ENCODE measurements at regions not wholly inside any gene's neighbourhood (a gene's known extent, or its start where the extent isn't known, plus 50 kb on each side); places are given as distances from the start of the nearest gene placed in this dataset.
"Not testable (repeated sequence)": the region's sequence is repeated elsewhere in the genome, so short reads cannot be mapped to it uniquely, and the experiment has no call there.

DNA sequence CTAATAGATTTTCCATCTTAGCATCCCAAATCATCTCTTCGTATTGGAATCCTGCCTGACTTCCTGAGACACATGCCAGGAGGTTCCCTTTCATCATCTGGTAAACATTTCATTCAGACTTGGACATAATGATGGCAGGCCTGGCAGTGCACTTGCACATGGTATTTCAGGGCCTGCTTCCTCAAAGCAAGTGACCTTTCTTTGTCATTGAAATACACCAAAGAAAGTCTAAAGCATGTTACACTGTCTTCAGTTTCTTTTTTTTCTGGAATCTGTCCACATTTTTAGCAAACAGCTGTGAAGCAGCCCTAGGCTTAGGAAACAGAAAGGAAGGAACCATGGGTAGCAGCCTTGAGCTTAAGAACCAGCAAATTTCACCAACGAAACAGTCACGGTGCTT lies 205.9 kb upstream of the VCX start:
- DNase-seq, result no peak

DNA sequence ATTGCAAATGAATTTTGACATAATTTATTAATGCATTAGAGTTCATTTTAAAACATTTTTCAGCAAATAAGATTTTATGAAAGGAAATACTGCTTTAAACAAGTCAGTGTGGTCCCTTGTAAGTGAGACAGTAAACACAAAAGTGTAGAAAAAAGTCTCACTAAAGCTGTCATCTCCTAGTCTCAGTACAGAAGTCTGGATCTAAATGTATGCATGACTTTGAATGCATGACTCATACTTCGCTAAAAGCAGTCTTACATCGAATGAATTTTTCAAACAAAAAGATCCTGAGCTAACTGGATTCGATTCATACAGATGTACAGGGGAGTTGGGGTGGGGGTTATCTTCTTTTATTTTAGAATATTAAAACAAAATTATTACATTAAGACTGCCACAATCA lies 207.4 kb upstream of the VCX start:
- DNase-seq, result no peak

DNA sequence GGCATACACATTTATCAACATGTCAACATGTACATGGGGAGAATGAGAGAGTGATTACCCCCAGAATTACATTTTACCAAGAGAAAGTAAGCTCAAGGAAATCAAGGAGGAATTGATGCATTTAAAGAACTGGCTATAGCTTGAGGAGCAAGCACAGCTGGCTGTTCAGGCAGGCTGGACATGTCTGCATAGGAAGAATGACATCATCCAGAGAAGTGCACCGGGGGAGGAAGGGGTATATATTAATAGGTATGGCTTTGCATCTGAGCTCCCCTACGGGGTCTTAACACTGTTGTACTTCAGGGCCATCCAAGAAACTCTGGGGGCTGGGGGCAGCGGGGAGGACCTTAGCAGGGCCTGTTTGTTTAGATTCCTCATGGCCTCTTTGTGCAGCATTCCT lies 222.4 kb upstream of the VCX start:
- no peak for DNase-seq

DNA sequence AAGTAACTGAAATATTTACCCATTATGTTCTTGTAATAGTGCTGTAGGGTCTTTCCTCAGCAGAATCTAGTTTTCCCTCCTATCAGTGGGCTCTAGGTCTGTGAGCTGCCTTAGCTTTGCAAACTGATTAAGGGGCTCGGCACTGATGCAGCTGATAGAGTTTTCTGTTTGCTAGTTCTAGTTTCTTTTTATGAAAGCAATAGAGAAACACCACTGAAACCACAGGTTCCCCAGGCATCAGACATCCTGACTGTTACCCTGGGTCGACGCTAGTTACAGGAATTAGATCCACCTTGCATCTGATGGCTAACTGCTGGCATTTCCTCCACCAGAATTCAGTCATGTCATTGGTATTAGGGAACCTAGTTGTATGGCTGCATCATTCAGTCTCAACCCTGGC lies 225.0 kb upstream of the VCX start:
- no peak for DNase-seq

DNA sequence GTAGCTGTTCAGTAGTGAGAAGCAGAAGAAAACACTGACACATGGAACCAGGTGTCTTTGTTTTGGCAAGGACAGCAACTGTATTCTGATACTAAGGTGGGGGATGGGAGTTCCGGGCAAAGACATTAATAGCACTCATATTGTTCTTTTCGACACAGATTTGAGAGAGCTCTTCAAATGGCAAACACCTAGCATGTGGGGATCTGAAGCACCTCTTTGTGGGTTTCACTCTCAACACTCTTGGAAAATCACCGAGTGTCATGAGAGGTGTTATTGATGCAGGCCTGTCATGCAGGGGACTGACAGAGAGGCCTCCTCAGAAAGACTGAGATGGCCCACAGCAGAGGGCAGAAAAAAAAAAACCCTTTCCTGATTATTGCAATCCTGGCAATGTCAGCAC lies 228.4 kb upstream of the VCX start:
- peak; percentile 96 for DNase-seq

DNA sequence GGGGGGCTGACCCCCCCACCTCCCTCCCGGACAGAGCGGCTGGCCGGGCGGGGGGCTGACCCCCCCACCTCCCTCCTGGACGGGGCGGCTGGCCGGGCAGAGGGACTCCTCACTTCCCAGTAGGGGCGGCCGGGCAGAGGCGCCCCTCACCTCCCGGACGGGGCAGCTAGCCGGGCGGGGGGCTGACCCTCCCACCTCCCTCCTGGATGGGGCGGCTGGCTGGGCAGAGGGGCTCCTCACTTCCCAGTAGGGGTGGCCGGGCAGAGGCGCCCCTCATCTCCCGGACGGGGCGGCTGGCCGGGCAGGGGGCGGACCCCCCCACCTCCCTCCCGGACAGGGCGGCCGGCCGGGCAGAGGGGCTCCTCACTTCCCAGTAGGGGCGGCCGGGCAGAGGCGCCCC lies 234.3 kb upstream of the VCX start:
- DNase-seq, result not testable (repeated sequence)

DNA sequence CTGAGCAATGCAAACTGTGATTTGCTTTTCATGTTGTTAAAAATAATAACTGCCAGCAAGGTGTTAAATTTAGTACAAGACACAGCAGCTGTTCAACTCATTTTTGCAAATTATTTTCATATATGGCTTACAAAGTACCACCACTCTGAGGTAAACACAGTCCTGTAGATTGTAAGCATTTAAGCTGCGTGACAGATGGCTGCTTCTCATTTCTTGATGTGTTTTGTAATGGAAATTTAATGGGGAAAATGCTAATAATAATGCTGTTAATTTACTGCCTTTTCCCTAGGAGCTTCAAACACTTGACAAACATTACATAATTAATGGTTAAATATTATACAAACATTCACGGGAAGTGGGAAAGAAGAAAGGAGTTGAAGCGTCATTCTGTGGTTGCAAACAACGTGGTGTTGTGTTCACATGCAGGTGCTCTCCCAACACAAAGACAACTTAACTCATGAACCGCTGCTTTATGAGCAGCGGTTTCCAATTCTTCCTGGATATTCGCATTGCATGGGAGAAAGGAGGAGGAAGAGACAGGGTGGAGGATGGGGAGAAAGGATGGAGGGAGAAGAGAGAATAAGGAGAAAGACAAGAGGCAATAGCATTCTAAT lies 236.8 kb upstream of the VCX start:
- DNase-seq, result peak; percentile 89

DNA sequence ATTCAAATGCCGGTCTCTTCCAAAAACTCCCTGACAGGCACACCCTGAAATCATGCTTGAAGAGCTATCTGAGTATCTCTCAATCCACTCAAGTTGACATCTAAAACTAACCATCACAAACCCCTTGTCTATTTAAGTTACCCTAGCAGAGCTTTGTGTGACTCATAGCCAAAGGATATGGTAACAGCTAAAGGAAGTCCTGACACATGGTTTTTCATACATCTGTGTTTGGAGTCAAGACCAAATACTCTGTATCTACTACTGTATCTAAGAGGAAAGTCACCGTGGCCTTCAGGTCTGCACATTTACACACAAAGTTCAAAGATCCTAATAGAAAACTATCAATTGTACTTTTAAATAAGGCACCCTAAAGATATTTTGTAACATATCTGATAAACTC lies 239.6 kb upstream of the VCX start:
- DNase-seq, result no peak

DNA sequence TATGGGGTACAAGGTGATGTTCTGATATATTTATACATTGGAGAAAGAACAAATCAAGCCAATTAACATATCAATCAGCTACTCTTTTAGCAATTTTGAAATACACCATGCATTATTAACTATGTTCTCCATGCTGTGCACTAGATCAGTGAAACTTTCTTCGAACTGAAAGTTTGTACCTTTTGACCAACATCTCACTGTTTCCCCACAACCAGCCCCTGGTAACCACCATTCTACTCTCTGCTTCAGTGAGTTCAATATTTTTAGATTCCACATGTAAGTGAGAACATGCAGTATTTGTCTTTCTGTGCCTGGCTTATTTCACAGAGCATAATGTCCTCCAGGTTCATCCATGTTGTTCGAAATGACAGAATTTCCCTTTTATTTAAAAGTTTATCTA lies 246.1 kb upstream of the VCX start:
- DNase-seq, result no peak

DNA sequence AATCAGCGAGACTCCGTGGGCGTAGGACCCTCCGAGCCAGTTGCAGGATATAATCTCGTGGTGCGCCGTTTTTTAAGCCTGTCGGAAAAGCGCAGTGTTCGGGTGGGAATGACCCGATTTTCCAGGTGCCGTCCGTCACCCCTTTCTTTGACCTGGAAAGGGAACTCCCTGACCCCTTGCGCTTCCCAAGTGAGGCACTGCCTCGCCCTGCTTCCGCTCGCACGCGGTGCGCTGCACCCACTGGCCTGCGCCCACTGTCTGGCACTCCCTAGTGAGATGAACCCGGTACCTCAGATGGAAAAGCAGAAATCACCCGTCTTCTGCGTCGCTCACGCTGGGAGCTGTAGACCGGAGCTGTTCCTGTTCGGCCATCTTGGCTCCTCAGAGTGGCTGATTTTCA lies 249.6 kb upstream of the VCX start:
- DNase-seq, result not testable (repeated sequence)

DNA sequence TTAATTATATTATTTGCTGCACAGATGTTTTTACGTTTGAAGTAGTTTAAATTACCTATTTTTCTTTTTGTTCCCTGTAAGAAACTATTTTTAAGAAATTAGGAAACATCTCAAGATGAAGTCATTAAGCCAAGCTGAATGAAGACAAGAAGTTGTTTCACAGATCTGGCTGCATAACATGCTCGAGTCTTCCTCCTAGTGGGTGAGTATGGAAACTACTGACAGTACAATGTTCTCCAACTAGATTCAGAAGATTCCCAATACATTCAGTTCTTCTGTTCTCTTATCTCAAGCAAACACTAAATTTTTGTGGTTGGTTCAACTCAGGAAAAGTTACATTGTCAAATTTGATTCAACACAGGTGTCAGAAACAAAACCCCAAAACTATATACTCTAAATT lies 256.8 kb upstream of the VCX start:
- no peak for DNase-seq

DNA sequence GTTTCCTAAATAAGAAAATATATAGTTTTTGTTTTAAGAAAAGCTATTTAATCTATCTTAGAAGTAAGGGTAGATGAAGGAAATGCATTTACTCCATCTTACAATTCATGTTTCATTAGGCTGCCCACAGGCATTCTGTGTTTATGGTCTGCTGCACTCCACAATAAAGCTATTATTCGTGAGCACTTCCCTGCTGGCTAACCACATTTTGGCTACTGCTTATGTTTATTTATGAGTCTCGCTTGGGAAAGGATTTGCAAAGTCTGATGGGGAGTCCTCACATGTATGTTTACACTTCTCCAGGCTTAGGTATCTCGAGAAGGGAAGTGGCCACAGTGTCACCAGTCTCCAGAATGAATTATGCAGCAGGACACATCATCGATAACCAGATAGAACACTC lies 260.8 kb upstream of the VCX start:
- peak; percentile 47 for DNase-seq

DNA sequence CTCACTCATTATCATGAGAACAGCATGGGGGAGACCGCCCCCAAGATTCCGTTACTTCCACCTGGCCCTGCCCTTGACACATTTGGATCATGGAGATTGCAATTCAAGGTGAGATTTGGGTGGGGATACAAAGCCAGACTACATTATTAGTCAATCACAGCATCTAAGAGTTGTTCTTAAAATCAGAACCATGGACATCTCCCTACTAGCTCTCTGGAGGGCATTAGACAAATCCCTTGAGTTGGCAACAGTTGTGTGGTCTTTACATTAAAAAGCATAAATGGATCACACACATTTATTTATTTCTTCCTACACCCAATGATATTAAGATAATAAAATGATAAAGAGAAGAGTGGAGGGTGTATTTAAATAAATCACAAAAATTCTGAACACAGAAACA lies 262.8 kb upstream of the VCX start:
- DNase-seq, result no peak

DNA sequence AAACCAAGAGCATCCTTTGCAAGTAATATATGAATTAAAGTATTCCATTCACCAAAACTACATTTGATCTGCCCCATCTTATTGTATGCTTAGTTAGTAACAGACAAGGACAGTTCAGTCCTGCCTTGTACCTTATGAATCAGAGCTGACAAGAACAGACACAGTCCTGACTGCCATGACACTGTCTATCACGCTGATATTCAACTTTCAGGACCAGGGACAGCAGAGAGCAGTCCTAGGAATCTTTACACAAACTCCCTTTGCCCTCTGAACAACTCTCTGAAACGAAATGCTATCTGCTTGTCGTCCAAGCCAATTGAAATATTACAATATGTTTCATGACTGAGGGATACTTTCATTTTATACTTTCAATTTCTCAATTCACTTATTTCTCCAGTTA lies 268.6 kb upstream of the VCX start:
- no peak for DNase-seq

DNA sequence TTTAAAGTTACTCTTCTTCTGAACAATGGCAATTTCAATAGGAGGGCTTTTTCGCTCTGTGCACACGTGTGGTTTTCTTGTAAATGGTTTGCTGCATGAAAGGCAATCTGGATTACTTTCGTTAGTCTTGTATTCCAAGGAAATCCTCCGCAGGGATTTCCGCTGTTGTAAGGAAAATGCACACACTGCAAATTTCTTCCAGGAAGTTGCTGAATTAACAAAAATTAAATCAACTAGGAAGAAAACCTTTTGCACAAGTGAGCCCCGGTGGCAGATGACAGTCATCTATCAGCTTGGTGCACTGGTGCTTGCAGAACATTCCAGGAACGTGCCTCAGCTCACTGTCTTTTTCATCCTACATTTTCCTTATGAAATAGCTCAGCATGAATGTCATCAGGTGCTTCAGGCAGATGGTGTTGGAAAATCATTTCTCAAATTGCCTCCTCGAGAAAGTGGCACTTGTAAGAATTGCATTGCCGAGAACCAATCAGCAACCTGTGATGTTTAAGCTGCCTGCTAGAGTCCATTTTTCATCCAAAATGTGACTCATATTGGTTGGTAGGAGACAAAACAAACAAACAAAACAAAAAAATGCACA lies 272.4 kb upstream of the VCX start:
- DNase-seq, result no peak

DNA sequence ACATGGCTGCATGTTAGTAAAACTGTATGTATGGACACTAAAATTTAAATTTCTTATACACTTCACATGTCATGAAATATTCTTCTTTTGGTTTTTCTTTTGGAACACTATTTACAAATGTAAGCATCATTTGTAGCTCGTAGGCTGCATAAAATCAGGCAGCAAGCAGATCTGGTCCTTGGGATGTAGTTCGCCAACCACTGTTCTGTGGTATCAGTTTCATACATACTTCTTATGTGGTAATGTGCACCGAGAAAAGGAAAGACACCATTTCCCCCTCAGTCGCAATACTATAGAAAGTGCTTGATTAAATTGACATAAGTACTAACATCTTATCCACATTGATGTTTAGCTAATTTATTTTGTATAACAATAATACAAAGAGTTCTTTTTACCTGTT lies 274.4 kb upstream of the VCX start:
- DNase-seq, result no peak

DNA sequence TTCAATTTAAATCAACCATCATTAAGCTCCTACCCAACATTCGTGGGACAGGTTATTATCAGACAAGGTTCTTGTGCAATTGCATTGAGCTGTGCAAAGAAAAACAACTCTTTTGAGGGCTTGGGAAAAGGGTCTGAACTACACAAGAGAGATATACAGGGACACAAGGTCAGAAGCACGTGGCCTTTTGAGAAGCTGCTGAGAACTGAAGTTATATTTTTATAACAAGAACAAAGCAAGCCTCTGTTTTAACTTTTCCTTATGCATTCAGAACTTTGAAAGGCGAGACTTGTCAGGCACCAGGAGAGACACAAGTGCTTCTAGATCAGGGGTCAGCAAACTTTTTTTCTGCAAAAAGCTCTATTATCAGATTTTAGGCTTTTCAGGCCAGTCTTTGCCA lies 274.8 kb upstream of the VCX start:
- no peak for DNase-seq

DNA sequence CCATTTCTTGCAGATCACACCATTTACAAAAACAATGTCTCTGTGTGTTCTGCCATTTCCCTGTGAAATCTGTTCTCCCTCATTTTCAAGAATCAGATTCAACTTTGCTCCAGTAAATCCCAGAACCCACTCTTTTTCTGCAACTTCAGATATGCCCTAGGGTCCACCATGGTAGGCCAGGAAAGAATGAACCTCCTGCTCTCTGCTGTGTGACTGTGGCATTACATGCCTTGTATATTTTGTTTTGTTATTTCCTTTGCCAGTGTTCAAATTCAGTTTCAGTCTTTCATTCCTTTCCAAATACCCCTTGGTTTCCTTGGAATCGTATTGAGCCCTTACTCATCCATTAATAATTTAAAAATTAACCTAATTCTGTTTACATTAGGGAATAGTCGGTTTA lies 290.2 kb upstream of the VCX start:
- DNase-seq, result no peak

DNA sequence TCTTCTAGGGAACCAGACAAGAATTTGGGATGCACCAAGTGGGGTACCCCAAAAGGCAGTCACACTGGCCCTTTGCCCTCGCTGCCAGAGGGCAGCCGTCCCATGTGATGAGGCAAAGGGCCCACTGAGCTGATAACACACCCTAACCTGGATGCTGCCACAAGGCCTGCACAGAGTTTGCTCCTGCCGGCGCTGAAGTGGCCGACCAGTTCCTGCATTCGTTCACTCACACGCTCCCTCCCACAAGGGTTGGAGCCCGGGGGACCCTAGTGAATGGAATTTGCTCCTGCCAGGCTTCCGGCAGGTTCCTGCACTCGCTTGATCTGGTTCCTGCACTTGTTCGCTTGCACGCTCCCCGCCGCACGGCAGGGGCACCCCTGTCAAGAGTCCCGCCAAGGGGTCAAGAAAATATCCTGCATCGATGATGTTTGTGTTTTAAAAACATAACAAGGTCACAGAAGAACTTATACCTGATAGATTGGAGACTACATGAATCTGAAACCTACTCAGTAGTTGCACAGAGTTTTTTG lies 296.4 kb upstream of the VCX start:
- no peak for DNase-seq

DNA sequence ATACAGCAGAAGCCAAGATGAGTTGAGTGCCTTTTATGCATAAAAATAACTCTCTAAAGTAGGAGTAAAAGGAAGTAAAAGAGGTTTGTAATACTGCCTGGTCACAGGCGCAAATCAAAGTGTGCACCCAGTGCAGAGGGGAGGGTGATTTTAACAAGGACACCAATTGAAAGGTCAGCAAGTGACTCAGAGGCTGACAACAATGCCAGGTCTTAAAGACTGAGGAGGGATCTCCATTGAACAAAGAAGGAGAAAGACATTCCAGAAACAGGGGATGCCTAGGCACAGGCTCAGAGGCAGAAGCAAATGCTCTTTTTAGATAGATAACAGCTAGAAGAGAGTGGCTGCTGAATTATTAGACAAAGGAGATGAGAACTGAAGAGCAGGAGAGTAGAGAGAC lies 297.4 kb upstream of the VCX start:
- DNase-seq, result no peak

DNA sequence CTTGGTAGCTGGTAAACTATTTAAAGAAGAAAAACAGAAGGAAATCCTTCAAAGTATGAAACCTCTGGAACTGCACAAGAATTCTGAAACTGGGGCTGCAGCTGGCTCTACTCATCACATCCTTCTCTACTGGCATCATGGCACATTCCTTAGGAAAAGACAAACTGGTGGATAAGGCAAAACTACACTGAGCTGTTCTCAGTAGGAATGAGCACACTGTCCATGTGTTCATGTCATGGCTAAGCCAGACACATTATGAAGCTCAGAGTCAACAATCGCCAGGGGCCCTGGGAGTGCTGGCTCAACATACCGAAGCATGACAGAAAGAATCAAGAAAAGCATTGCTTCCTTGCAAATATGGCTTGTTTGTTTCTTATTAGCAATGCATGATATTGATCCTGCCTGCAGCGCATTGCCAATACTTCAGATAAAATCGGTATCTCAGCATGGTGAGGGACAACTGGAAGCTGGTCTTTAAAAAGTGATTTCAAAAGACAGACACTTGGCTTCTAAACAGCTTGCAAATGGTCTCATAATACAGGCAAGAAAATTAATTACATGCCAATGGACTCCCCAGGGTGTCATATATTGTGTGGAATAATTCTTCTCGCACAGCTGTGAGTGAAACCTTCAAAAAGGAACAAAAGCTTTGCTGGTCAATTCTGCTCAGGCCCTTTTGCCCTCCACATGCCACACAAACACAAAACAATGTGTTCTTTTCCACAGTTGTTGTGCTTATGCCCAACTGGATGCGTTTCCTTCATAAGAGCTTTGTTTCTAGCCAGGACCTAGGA lies 300.2 kb upstream of the VCX start:
- no peak for DNase-seq

DNA sequence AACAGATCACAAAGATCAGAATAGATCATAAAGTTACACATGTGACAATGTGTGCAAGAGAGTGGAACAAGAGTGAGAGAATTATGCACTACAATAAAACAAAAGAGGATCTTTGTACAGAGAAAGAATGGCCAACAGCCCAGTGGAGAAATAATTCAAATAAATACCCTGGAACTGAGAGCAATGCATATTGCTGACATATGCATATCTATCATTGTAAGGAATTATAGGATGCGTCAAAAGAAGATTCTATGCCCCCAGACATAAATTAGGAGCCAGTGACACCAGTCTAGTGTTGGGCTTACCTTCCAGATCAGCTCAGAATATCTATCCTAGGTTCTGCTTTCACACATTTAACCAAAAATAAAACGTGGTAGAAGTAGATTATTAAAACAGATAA lies 320.1 kb upstream of the VCX start:
- no peak for DNase-seq

DNA sequence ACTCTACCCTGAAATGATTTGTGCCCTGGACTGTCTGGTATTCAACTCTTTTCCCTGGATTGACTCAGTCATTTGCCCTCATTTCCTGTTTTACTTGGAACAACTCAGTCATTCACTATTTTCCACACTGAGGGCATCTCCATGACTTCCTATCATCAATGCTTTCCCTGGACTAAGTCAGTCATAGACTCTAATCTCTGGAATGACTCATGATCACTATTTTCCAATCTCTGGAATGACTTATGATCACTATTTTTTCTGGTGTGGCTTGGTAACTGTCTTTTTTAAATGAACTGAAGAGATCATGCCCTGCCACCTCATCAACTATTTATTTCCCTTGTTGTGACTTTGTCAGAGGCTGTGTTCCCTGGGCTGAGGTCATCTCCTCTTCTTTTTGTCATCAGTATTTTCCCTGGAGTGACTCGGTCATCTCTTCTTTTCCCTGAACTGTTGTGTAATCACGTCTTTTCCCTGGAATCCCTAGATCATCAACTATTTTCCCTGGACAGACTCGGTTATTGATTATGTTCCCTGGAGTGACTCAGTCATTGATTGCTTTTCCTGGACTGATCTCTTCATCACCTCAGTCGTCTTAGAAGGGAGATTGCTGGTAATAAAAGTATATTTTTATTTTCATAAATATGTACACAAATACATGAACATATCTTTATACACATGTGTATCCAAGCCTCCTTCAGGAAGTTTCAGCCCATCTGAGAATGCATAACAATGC lies 327.1 kb upstream of the VCX start:
- DNase-seq, result no peak

Measured in DMS153 (cell line).